K562 (cell line): ENCODE measurements at regions not wholly inside any gene's neighbourhood (a gene's known extent, or its start where the extent isn't known, plus 50 kb on each side); places are given as distances from the start of the nearest gene placed in this dataset.

Source experiments
- ATAC-seq: fragments of 200-7000 bp; cut with Tn5 transposase; 3 replicates; pipeline ENCODE4 v1.9.1; 2020; ENCODE audit warnings: moderate library complexity
- BruUV-seq: library from RNA; stranded (reverse); fragments of 400-500 nt; replicated peaks from 2 replicates; lab custom pipeline; 2021; lab: Mats Ljungman, UMichigan
- CTCF ChIA-PET: fragments of 300-600 bp; formaldehyde crosslinking; extraction: SDS; loops from one replicate; lab custom pipeline; 2021; ENCODE audit warnings: low intra/inter-chr PET ratio; lab: Yijun Ruan, JAX
- POLR2A ChIA-PET: fragments of 300-600, 350-650 bp; sonication (Branson Sonifier 250); formaldehyde crosslinking; extraction: SDS; loops from one replicate; lab custom pipeline; 2021; ENCODE audit warnings: antibody characterized with exemption, inconsistent platforms; lab: Yijun Ruan, JAX
- DNase-seq, 4 experiments: peaks; one replicate each; pipeline versions ENCODE4 v3.0.0 to v3.0.0-alpha.2; 2011 to 2018; ENCODE audit warnings: low spot score in 3 of 4, mixed read lengths in 3 of 4; ENCODE audit errors: extremely low read depth in 1 of 4
- FAIRE-seq: peaks from 2 replicates; lab custom pipeline; 2011; peaks lifted over from hg19 to GRCh38; lab: Jason Lieb, UNC
- H2AFZ ChIP-seq: 2 replicates; pipeline ENCODE4 v1.6.0; 2011; ENCODE audit warnings: low read depth, low read length, control low read depth, inconsistent platforms
- H3K27ac ChIP-seq: fragments of 200-600 bp; 3 replicates; pipeline ENCODE4 v1.8.0; 2011; ENCODE audit warnings: low read depth, mild to moderate bottlenecking, control low read depth, inconsistent platforms, low read length, moderate library complexity, mixed read lengths; ENCODE audit errors: extremely low read depth
- H3K27me3 ChIP-seq, 2 experiments: fragments of 300-600 bp in 1 of 2; 2 replicates in 1 of 2; 3 replicates in 1 of 2; pipeline versions ENCODE4 v1.6.0 to v1.8.0; 2011; ENCODE audit warnings: inconsistent platforms in 2 of 2, low read length in 2 of 2, mild to moderate bottlenecking in 1 of 2, mixed read lengths in 1 of 2, moderate library complexity in 1 of 2; ENCODE audit not compliant: control insufficient read depth in 2 of 2, insufficient read depth in 2 of 2
- H3K36me3 ChIP-seq: fragments of 300-600 bp; 3 replicates; pipeline ENCODE4 v1.8.0; 2011; ENCODE audit warnings: mild to moderate bottlenecking, low read length, inconsistent platforms; ENCODE audit not compliant: control insufficient read depth, insufficient read depth
- H3K4me1 ChIP-seq, 2 experiments: fragments of 200-600 bp in 1 of 2; replicated peaks in 1 of 2; 2 replicates in 1 of 2; 3 replicates in 1 of 2; pipeline versions ENCODE4 v1.5.1 to v1.8.0; 2011; ENCODE audit warnings: inconsistent platforms in 2 of 2, low read length in 2 of 2, mild to moderate bottlenecking in 1 of 2, mixed read lengths in 1 of 2, moderate library complexity in 1 of 2; ENCODE audit not compliant: control insufficient read depth in 2 of 2, insufficient read depth in 2 of 2
- H3K4me2 ChIP-seq: 2 replicates; pipeline ENCODE4 v1.6.1; 2011; ENCODE audit warnings: low read length, control low read depth, inconsistent platforms, mixed read lengths; ENCODE audit not compliant: insufficient read depth
- H3K4me3 ChIP-seq: fragments of 200-600 bp; sonication (generic), shearing (Covaris generic); 2 replicates; pipeline ENCODE4 v1.5.1; 2016; ENCODE audit warnings: control low read depth, inconsistent platforms
- H3K79me2 ChIP-seq: fragments of 200-600 bp; 3 replicates; pipeline ENCODE4 v1.8.0; 2011; ENCODE audit warnings: low read length, inconsistent platforms; ENCODE audit not compliant: control insufficient read depth, insufficient read depth
- H3K9ac ChIP-seq, 2 experiments: 2 replicates each; pipeline versions ENCODE4 v1.6.0 to v1.6.1; 2011; ENCODE audit warnings: low read depth in 2 of 2, low read length in 2 of 2, control low read depth in 1 of 2, inconsistent platforms in 1 of 2, mild to moderate bottlenecking in 1 of 2, mixed read lengths in 1 of 2; ENCODE audit not compliant: insufficient read depth in 1 of 2
- H3K9me1 ChIP-seq: one replicate; pipeline ENCODE4 v1.6.0; 2011; ENCODE audit warnings: inconsistent platforms, mild to moderate bottlenecking, low read length, moderate library complexity; ENCODE audit not compliant: control insufficient read depth, insufficient read depth
- H3K9me3 ChIP-seq: replicated peaks from 2 replicates; pipeline ENCODE4 v1.5.1; 2011; ENCODE audit warnings: low read depth, low read length, inconsistent platforms; ENCODE audit not compliant: control insufficient read depth, insufficient read depth
- H4K20me1 ChIP-seq: replicated peaks from 2 replicates; pipeline ENCODE4 v1.6.1; 2011; ENCODE audit warnings: low read length, inconsistent platforms, mixed read lengths; ENCODE audit not compliant: control insufficient read depth, insufficient read depth
- CTCF ChIP-seq, 3 experiments: IDR thresholded peaks in 2 of 3; conservative IDR thresholded peaks in 1 of 3; 2 replicates each; pipeline ENCODE4 v1.5.1; 2011 to 2012; ENCODE audit warnings: low read length in 3 of 3, mild to moderate bottlenecking in 3 of 3, control low read depth in 2 of 3, improper control_type of control experiment in 1 of 3, inconsistent platforms in 1 of 3, low read depth in 1 of 3, mixed read lengths in 1 of 3, moderate library complexity in 1 of 3; ENCODE audit not compliant: insufficient read depth in 2 of 3
- ETS2 ChIP-seq: IDR thresholded peaks from 2 replicates; pipeline ENCODE4 v1.6.1; 2016; ENCODE audit warnings: borderline replicate concordance, missing genetic modification characterization, mild to moderate bottlenecking, moderate library complexity, missing compliant biosample characterization; ENCODE audit not compliant: poor library complexity, severe bottlenecking
- RAD21 ChIP-seq, 2 experiments: fragments of 250-450 bp in 1 of 2; fragments of 450-650 bp in 1 of 2; sonication (Bioruptor Pico) in 1 of 2; formaldehyde crosslinking in 1 of 2; IDR thresholded peaks in 1 of 2; conservative IDR thresholded peaks in 1 of 2; 2 replicates each; pipeline versions ENCODE4 v1.4.0 to v1.8.0; 2020 to 2022; ENCODE audit warnings: mild to moderate bottlenecking in 2 of 2, moderate library complexity in 1 of 2
- SMC3 ChIP-seq: conservative IDR thresholded peaks from 2 replicates; pipeline ENCODE4 v1.6.1; 2011; ENCODE audit warnings: low read depth, low read length, improper control_type of control experiment; ENCODE audit not compliant: insufficient read depth
- WGBS: fragments of 100-300 bp; shearing (Covaris generic); methylation state at CpG from one replicate; pipeline ENCODE4 v1.1.6; 2016; ENCODE audit warnings: low coverage, mixed read lengths; ENCODE audit not compliant: insufficient coverage; ENCODE audit errors: missing lambda C conversion rate; 5-methylcytosine and 5-hydroxymethylcytosine counted together
- in situ Hi-C: fragments of 300-500 bp; cut with MboI; formaldehyde crosslinking; loops from 4 replicates; pipeline ENCODE4 v1.15.0; 2018; ENCODE audit warnings: inconsistent platforms, mixed read lengths
- intact Hi-C: fragments of 100-400 bp; cut with micrococcal nuclease; formaldehyde crosslinking; loops from 2 replicates; pipeline ENCODE4 v1.14.2; 2022

DNA sequence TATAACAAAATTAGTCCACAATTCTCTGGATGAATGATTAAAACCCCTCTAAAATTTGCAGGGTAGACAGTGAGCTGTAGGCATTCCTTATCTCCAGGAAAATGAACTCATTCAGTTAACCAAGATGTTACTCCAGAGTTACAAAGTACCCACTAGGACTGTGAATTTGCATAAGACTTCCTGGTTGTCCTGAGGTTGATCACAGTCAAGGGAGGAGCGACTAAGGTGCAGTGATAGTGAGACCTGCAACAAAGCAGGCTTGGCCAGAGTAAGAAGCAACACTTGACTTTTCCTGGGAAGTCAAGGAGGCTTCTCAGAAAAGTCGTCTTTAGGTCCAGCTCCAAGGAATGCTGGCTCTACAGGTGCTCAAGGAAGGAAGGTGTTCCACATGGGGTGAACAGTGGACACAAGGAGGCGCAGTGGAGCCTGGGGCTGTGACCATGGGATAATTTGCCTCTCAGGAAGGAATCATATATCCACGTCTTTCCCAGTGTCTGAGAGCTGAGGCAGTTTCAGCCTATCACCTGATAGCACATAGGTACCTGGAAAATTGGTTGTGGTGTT is 821.1 kb upstream of the EEF2KMT start:
- intact Hi-C loops, result no loop called here
- Histone ChIP-seq H3K79me2 (no peaks in the 10 kb centered on the region), H3K4me1 (no peaks in the 10 kb centered on the region), H3K4me3 (no peak overlapping the region), H3K36me3 (no peaks in the 10 kb centered on the region), H4K20me1 (no peaks in the 10 kb centered on the region), H3K4me2 (no peak overlapping the region), H3K27me3 (peaks cover 7 to 12% of the 10 kb centered on the region in 2 experiments; a peak in 3 of 5 replicates), H3K9me3 (no peaks in the 10 kb centered on the region), H2AFZ (no peak overlapping the region), H3K9ac (no peak overlapping the region), H3K27ac (no peak overlapping the region), H3K9me1 (no peaks in the 10 kb centered on the region)
- TF ChIP-seq CTCF (IDR thresholded peaks at IDR 0.05 in 2 of 3, conservative IDR thresholded peaks at IDR 0.05 in 1 of 3; ENCODE audit: insufficient read depth in 2 of 3, low read depth in 1 of 3, low read length in 3 of 3), result peak; percentile 43 to 57 (median 48)
- peak; percentile 36; the same call in 1 of the 2 replicates for TF ChIP-seq SMC3
- no peak for TF ChIP-seq ETS2 (tag)
- peak in 1 of 2 experiments; percentile 34; a peak in 1 of 4 replicates for TF ChIP-seq RAD21 (CRISPR knock-in tag; conservative IDR thresholded peaks at IDR 0.05 in 1 of 2, IDR thresholded peaks at IDR 0.05 in 1 of 2)
- WGBS, result 2% methylated on average over 4 of the region's 4 CpGs
- CTCF ChIA-PET, result no interaction called here
- in situ Hi-C loops, result no loop called here
- ATAC-seq (peak; percentile 53; the same call in 1 of the 3 replicates), FAIRE-seq (peak; percentile 11), DNase-seq (peak; percentile 18 to 37 (median 30))
- no TSS peak for BruUV-seq
- POLR2A ChIA-PET, result no interaction called here
